ENCODE measurements at regions not wholly inside any gene's neighbourhood (a gene's known extent, or its start where the extent isn't known, plus 50 kb on each side); places are given as distances from the start of the nearest gene placed in this dataset.
"Not testable (repeated sequence)": the region's sequence is repeated elsewhere in the genome, so short reads cannot be mapped to it uniquely, and the experiment has no call there.

- H3K27ac ChIP-seq (ENCODE audit: low read depth, low read length): no peak overlapping the region
Measured at GRCh38 chr2:184155791-184156190, 442.5 kb upstream of the ZNF804A start.

GRCh38 chr2:184157141-184157540 is 441.2 kb upstream of the ZNF804A start:
- Histone ChIP-seq H3K9me3 (ENCODE audit: control insufficient read depth, insufficient read depth, low read length) (no peaks in the 10 kb centered on the region), H3K27ac (ENCODE audit: low read depth, low read length) (no peak overlapping the region), H3K27me3 (ENCODE audit: control insufficient read depth, insufficient read depth, low read length) (no peaks in the 10 kb centered on the region), H3K4me3 (ENCODE audit: low read depth, low read length) (no peak overlapping the region)
- POLR2A ChIA-PET: no interaction called here
- DNase-seq (ENCODE audit: low read depth, low spot score): no peak
- no peak for TF ChIP-seq CTCF (IDR thresholded peaks at IDR 0.05; ENCODE audit: low read depth, low read length)
- CTCF ChIA-PET: no interaction called here

More at GRCh38 chr2:184155791-184156190, 442.5 kb upstream of the ZNF804A start:
- no peak overlapping the region for H3K4me3 ChIP-seq (ENCODE audit: low read depth, low read length)
- POLR2A ChIA-PET: no interaction called here
- no peaks in the 10 kb centered on the region for H3K27me3 ChIP-seq (ENCODE audit: control insufficient read depth, insufficient read depth, low read length)
- no peak for TF ChIP-seq CTCF (IDR thresholded peaks at IDR 0.05; ENCODE audit: low read depth, low read length)
- no peaks in the 10 kb centered on the region for H3K9me3 ChIP-seq (ENCODE audit: control insufficient read depth, insufficient read depth, low read length)
- DNase-seq (ENCODE audit: low read depth, low spot score): no peak
- CTCF ChIA-PET: no interaction called here

- Histone ChIP-seq H3K9me3 (ENCODE audit: control insufficient read depth, insufficient read depth, low read length) (peaks cover 3% of the 10 kb centered on the region), H3K27ac (ENCODE audit: low read depth, low read length) (no peak overlapping the region), H3K4me3 (ENCODE audit: low read depth, low read length) (no peak overlapping the region), H3K27me3 (ENCODE audit: control insufficient read depth, insufficient read depth, low read length) (no peaks in the 10 kb centered on the region)
- no peak for TF ChIP-seq CTCF (IDR thresholded peaks at IDR 0.05; ENCODE audit: low read depth, low read length)
- DNase-seq (ENCODE audit: low read depth, low spot score): no peak
- POLR2A ChIA-PET: no interaction called here
- CTCF ChIA-PET: no interaction called here
Measured at GRCh38 chr2:184162426-184162825, 435.9 kb upstream of the ZNF804A start.

GRCh38 chr2:184168823-184169222 is 429.5 kb upstream of the ZNF804A start:
- H3K27ac ChIP-seq (ENCODE audit: low read depth, low read length); POLR2A ChIA-PET; H3K27me3 ChIP-seq (ENCODE audit: control insufficient read depth, insufficient read depth, low read length); CTCF ChIA-PET; H3K4me3 ChIP-seq (ENCODE audit: low read depth, low read length); H3K9me3 ChIP-seq (ENCODE audit: control insufficient read depth, insufficient read depth, low read length); DNase-seq (ENCODE audit: low read depth, low spot score): not testable (repeated sequence)

- no peaks in the 10 kb centered on the region for H3K27me3 ChIP-seq (ENCODE audit: control insufficient read depth, insufficient read depth, low read length)
- ChIA-PET POLR2A (no interaction called here), CTCF (no interaction called here)
- H3K9me3 ChIP-seq (ENCODE audit: control insufficient read depth, insufficient read depth, low read length): peaks cover 8% of the 10 kb centered on the region
- no peak overlapping the region for H3K27ac ChIP-seq (ENCODE audit: low read depth, low read length)
- DNase-seq (ENCODE audit: low read depth, low spot score): no peak
- no peak overlapping the region for H3K4me3 ChIP-seq (ENCODE audit: low read depth, low read length)
- no peak for TF ChIP-seq CTCF (IDR thresholded peaks at IDR 0.05; ENCODE audit: low read depth, low read length)
Measured at GRCh38 chr2:184169366-184169765, 429.0 kb upstream of the ZNF804A start.

- no peak overlapping the region for H3K4me3 ChIP-seq (ENCODE audit: low read depth, low read length)
- no peaks in the 10 kb centered on the region for H3K27me3 ChIP-seq (ENCODE audit: control insufficient read depth, insufficient read depth, low read length)
- CTCF ChIA-PET: no interaction called here
- no peak overlapping the region for H3K27ac ChIP-seq (ENCODE audit: low read depth, low read length)
- POLR2A ChIA-PET: no interaction called here
- DNase-seq (ENCODE audit: low read depth, low spot score): no peak
- no peak for TF ChIP-seq CTCF (IDR thresholded peaks at IDR 0.05; ENCODE audit: low read depth, low read length)
- H3K9me3 ChIP-seq (ENCODE audit: control insufficient read depth, insufficient read depth, low read length): peaks cover under 1% of the 10 kb centered on the region; the same call in 1 of the 2 replicates
Measured at GRCh38 chr2:184174493-184175104, 423.7 kb upstream of the ZNF804A start.
